HepG2 (cell line): ENCODE measurements at regions not wholly inside any gene's neighbourhood (a gene's known extent, or its start where the extent isn't known, plus 50 kb on each side); places are given as distances from the start of the nearest gene placed in this dataset.

ENCODE experiments used
- BCL3 ChIP-seq: sonication (generic); formaldehyde crosslinking; IDR thresholded peaks from 2 replicates; pipeline ENCODE4 v1.5.1; 2020; ENCODE audit warnings: mild to moderate bottlenecking, missing genetic modification reagents, moderate library complexity
- CHD4 ChIP-seq: fragments of 200-600 bp; sonication (generic); IDR thresholded peaks from 2 replicates; pipeline ENCODE4 v1.7.0; 2017; ENCODE audit warnings: mild to moderate bottlenecking, low read length, borderline replicate concordance
- CTCF ChIP-seq: sonication (generic); formaldehyde crosslinking; IDR thresholded peaks from 2 replicates; pipeline ENCODE4 v1.5.0; 2020; ENCODE audit warnings: mild to moderate bottlenecking, missing genetic modification reagents, moderate library complexity
- HMGXB4 ChIP-seq, 2 experiments: sonication (generic) in 1 of 2; formaldehyde crosslinking in 1 of 2; IDR thresholded peaks; 2 replicates each; pipeline versions ENCODE4 v1.4.0 to v1.6.1; 2018 to 2020; ENCODE audit warnings: missing genetic modification reagents in 2 of 2, borderline replicate concordance in 1 of 2, low read depth in 1 of 2, mild to moderate bottlenecking in 1 of 2, missing biosample characterization in 1 of 2
- RFX5 ChIP-seq: IDR thresholded peaks from 2 replicates; pipeline ENCODE4 v1.6.1; 2011; ENCODE audit warnings: low read depth, low read length, improper control_type of control experiment
- TCF7L2 ChIP-seq: IDR thresholded peaks from 2 replicates; pipeline ENCODE4 v1.6.1; 2011; ENCODE audit warnings: mild to moderate bottlenecking, low read depth, low read length, moderate library complexity
- ZBTB33 ChIP-seq: sonication (generic); formaldehyde crosslinking; IDR thresholded peaks from 2 replicates; pipeline ENCODE4 v1.4.0; 2020; ENCODE audit warnings: missing genetic modification reagents
- ZMAT5 ChIP-seq: sonication (generic); formaldehyde crosslinking; IDR thresholded peaks from 2 replicates; pipeline ENCODE4 v1.5.0; 2020; ENCODE audit warnings: mild to moderate bottlenecking, low read depth, missing genetic modification reagents, borderline replicate concordance

- TF ChIP-seq TCF7L2 (no peak), ZBTB33 (CRISPR knock-in tag) (no peak), BCL3 (no peak), CTCF (CRISPR knock-in tag) (no peak), RFX5 (no peak), CHD4 (no peak), ZMAT5 (no peak), HMGXB4 (CRISPR knock-in tag; IDR thresholded peaks at IDR 0.05; ENCODE audit: borderline replicate concordance in 1 of 2, low read depth in 1 of 2) (no peak)
These were observed 355.3 kb downstream of the RNF144B start for GRCh38 chr6:18742406-18742805.
